HCT116 (cell line): ENCODE measurements at regions not wholly inside any gene's neighbourhood (a gene's known extent, or its start where the extent isn't known, plus 50 kb on each side); places are given as distances from the start of the nearest gene placed in this dataset.

Source experiments
- ATAC-seq: fragments of 200-7000 bp; cut with Tn5 transposase; 2 replicates; pipeline ENCODE4 v1.9.1; 2020; ENCODE audit warnings: mild to moderate bottlenecking, moderate library complexity
- BruUV-seq: library from RNA; stranded (reverse); fragments of 400-500 nt; replicated peaks from 2 replicates; lab custom pipeline; 2021; lab: Mats Ljungman, UMichigan
- CTCF ChIA-PET: fragments of 300-600 bp; sonication (Branson Sonifier 250); formaldehyde crosslinking; loops from one replicate; lab custom pipeline; 2021; ENCODE audit warnings: antibody characterized with exemption; lab: Charles Lee
- POLR2A ChIA-PET: fragments of 300-600, 350-600 bp; sonication (Branson Sonifier 250); formaldehyde crosslinking; loops from one replicate; lab custom pipeline; 2021; ENCODE audit warnings: antibody characterized with exemption; lab: Charles Lee
- RAD21 ChIA-PET, 2 experiments: fragments of 300-600 bp; sonication (Branson Sonifier 250); formaldehyde crosslinking; loops; one replicate each; lab custom pipeline; 2023; ENCODE audit warnings: low total read pairs in 2 of 2; ENCODE audit not compliant: uncharacterized antibody in 2 of 2, unreplicated experiment in 2 of 2, low non-redundant PET in 1 of 2; lab: Charles Lee
- DNase-seq: peaks from one replicate; pipeline ENCODE4 v3.0.0-alpha.2; 2010; ENCODE audit warnings: low read depth, low spot score
- H2AFZ ChIP-seq: fragments of 200-600 bp; shearing (Covaris generic), sonication (generic); 2 replicates; pipeline ENCODE4 v1.6.1; 2017; ENCODE audit warnings: low read depth, mixed run types, mixed read lengths, antibody characterized with exemption, low read length; ENCODE audit not compliant: poor library complexity, severe bottlenecking
- H3K27ac ChIP-seq: 2 replicates; pipeline ENCODE4 v1.5.1; 2012; ENCODE audit warnings: low read depth, low read length
- H3K27me3 ChIP-seq: fragments of 200-600 bp; sonication (generic); 2 replicates; pipeline ENCODE4 v1.6.1; 2016; ENCODE audit warnings: mixed run types, low read length, mixed read lengths; ENCODE audit not compliant: insufficient read depth
- H3K36me3 ChIP-seq, 2 experiments: fragments of 200-500 bp in 1 of 2; fragments of 200-600 bp in 1 of 2; sonication (Bioruptor generic) in 1 of 2; sonication (generic) in 1 of 2; 2 replicates each; pipeline versions ENCODE4 v1.5.1 to v1.6.1; 2014 to 2016; ENCODE audit warnings: low read length in 2 of 2, inconsistent platforms in 1 of 2, mixed read lengths in 1 of 2, mixed run types in 1 of 2; ENCODE audit not compliant: insufficient read depth in 2 of 2, control insufficient read depth in 1 of 2
- H3K4me1 ChIP-seq, 2 experiments: fragments of 200-600 bp in 1 of 2; sonication (generic) in 1 of 2; 2 replicates each; pipeline versions ENCODE4 v1.5.1 to v1.6.1; 2012 to 2017; ENCODE audit warnings: low read length in 2 of 2, inconsistent platforms in 1 of 2, mild to moderate bottlenecking in 1 of 2, mixed read lengths in 1 of 2, mixed run types in 1 of 2, moderate library complexity in 1 of 2; ENCODE audit not compliant: insufficient read depth in 2 of 2, control insufficient read depth in 1 of 2
- H3K4me2 ChIP-seq: fragments of 200-600 bp; sonication (generic); 2 replicates; pipeline ENCODE4 v1.6.1; 2017; ENCODE audit warnings: mixed run types, low read length, mixed read lengths
- H3K4me3 ChIP-seq, 2 experiments: fragments of 200-600 bp in 1 of 2; sonication (generic) in 1 of 2; replicated peaks in 1 of 2; 2 replicates each; pipeline ENCODE4 v1.5.1; 2011 to 2016; ENCODE audit warnings: low read length in 2 of 2, control low read depth in 1 of 2, low read depth in 1 of 2, mild to moderate bottlenecking in 1 of 2, mixed read lengths in 1 of 2, mixed run types in 1 of 2
- H3K79me2 ChIP-seq: fragments of 200-600 bp; sonication (generic); 2 replicates; pipeline ENCODE4 v1.6.1; 2017; ENCODE audit warnings: mild to moderate bottlenecking, mixed run types, low read length, moderate library complexity, mixed read lengths; ENCODE audit not compliant: insufficient read depth
- H3K9ac ChIP-seq: fragments of 200-600 bp; sonication (generic); 2 replicates; pipeline ENCODE4 v1.6.1; 2016; ENCODE audit warnings: low read length, mixed read lengths
- H3K9me2 ChIP-seq: fragments of 200-600 bp; sonication (generic), shearing (Covaris generic); 2 replicates; pipeline ENCODE4 v1.6.1; 2017; ENCODE audit warnings: mixed run types, mild to moderate bottlenecking, moderate library complexity; ENCODE audit not compliant: insufficient read depth
- H3K9me3 ChIP-seq, 2 experiments: fragments of 200-500 bp in 1 of 2; fragments of 200-600 bp in 1 of 2; sonication (Bioruptor generic) in 1 of 2; sonication (generic) in 1 of 2; 2 replicates each; pipeline ENCODE4 v1.6.1; 2014 to 2017; ENCODE audit warnings: low read length in 2 of 2, mixed read lengths in 2 of 2, inconsistent platforms in 1 of 2, low read depth in 1 of 2, mild to moderate bottlenecking in 1 of 2, mixed run types in 1 of 2, moderate library complexity in 1 of 2; ENCODE audit not compliant: control insufficient read depth in 1 of 2, insufficient read depth in 1 of 2
- H4K20me1 ChIP-seq: fragments of 200-600 bp; sonication (generic), shearing (Covaris generic); 2 replicates; pipeline ENCODE4 v1.6.1; 2017; ENCODE audit warnings: mixed run types, mild to moderate bottlenecking, moderate library complexity; ENCODE audit not compliant: insufficient read depth
- ELF1 ChIP-seq: IDR thresholded peaks from 2 replicates; pipeline ENCODE4 v1.6.1; 2012; ENCODE audit warnings: low read depth, borderline replicate concordance
- EZH2phosphoT487 ChIP-seq: fragments of 200-600 bp; IDR thresholded peaks from 2 replicates; pipeline ENCODE4 v1.6.1; 2018; ENCODE audit warnings: antibody characterized with exemption, borderline replicate concordance
- FOSL1 ChIP-seq: IDR thresholded peaks from 2 replicates; pipeline ENCODE4 v1.6.1; 2012; ENCODE audit warnings: low read depth
- RAD21 ChIP-seq: IDR thresholded peaks from 2 replicates; pipeline ENCODE4 v1.6.1; 2012; ENCODE audit warnings: low read depth, mild to moderate bottlenecking
- SIN3A ChIP-seq: IDR thresholded peaks from 2 replicates; pipeline ENCODE4 v1.6.1; 2012; ENCODE audit warnings: low read depth
- SP1 ChIP-seq: IDR thresholded peaks from 2 replicates; pipeline ENCODE4 v1.6.1; 2012; ENCODE audit warnings: low read depth
- TCF7L2 ChIP-seq: IDR thresholded peaks from 2 replicates; pipeline ENCODE4 v1.7.0; 2011; ENCODE audit warnings: borderline replicate concordance, inconsistent platforms; ENCODE audit not compliant: insufficient read depth, insufficient read length; ENCODE audit errors: extremely low read depth
- intact Hi-C: fragments of 100-400 bp; cut with micrococcal nuclease; formaldehyde crosslinking; loops from 2 replicates; pipeline ENCODE4 v1.10.0; 2022
- TF ChIP-seq, protein P1 (sequence below): IDR thresholded peaks from 2 replicates; pipeline ENCODE4 v1.6.1; 2012
- TF ChIP-seq, protein P2 (sequence below): IDR thresholded peaks from 2 replicates; pipeline ENCODE4 v1.6.1; 2012
- TF ChIP-seq, protein P3 (sequence below), 3 experiments: fragments of 200-600 bp in 1 of 3; sonication (generic) in 1 of 3; IDR thresholded peaks in 2 of 3; conservative IDR thresholded peaks in 1 of 3; 2 replicates each; pipeline ENCODE4 v1.5.1; 2012 to 2017; ENCODE audit warnings: low read depth in 2 of 3, low read length in 2 of 3, antibody characterized with exemption in 1 of 3, borderline replicate concordance in 1 of 3, control low read depth in 1 of 3, mild to moderate bottlenecking in 1 of 3, mixed read lengths in 1 of 3, mixed run types in 1 of 3, moderate library complexity in 1 of 3; ENCODE audit not compliant: insufficient read depth in 1 of 3

DNA sequence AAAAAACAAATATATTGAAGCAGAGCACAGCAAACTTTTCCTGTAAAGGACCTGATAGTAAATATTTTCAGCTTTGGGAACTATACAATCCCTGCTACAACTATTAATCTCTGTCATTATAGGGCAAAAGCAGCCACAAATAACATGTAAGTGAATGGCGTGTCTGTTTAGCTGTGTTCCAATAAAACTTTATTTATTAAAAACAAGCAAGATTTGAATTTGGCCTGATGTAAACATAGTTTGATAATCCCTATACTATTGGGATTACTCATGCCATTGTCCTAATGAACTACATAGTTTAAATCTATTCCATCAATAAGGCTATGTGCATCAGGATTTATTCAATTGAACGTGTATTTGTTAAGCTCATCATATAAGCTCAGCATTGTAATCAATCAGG, 286.8 kb upstream of the CNTN6 start (continued):
- TF ChIP-seq EZH2phosphoT487 (no peak), SP1 (no peak)
- TF ChIP-seq, protein P1, sequence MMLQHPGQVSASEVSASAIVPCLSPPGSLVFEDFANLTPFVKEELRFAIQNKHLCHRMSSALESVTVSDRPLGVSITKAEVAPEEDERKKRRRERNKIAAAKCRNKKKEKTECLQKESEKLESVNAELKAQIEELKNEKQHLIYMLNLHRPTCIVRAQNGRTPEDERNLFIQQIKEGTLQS, result no peak

DNA sequence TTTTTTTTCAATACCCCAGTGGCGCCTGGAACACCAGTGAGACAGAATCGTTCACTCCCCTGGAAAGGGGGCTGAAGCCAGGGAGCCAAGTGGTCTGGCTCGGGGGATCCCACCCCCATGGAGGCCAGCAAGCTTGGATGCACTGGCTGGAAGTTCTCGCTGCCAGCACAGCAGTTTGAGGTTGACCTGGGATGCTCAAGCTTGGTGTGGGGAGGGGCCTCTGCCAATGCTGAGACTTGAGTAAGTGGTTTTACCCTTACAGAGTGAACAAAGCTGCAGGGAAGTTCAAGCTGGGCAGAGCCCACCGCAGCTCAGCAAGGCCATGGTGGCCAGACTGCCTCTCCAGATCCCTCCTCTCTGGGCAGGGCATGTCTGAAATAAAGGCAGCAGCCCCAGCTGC, 276.2 kb upstream of the CNTN6 start:
- no peak overlapping the region for H3K27ac ChIP-seq
- no peak overlapping the region for H3K4me2 ChIP-seq
- H2AFZ ChIP-seq, result no peak overlapping the region
- ChIA-PET RAD21 (no interaction called here), POLR2A (no interaction called here), CTCF (no interaction called here)
- ATAC-seq (no peak), DNase-seq (no peak)
- H3K9me3 ChIP-seq, result peaks cover 3 to 6% of the 10 kb centered on the region in 2 experiments; a peak in 2 of 4 replicates
- no peak overlapping the region for H3K4me3 ChIP-seq
- H3K9me2 ChIP-seq, result no peaks in the 10 kb centered on the region
- no peak overlapping the region for H3K9ac ChIP-seq
- H3K4me1 ChIP-seq, result no peaks in the 10 kb centered on the region
- H3K36me3 ChIP-seq, result no peaks in the 10 kb centered on the region
- no peaks in the 10 kb centered on the region for H3K79me2 ChIP-seq
- intact Hi-C loops, result no loop called here
- no peak for TF ChIP-seq TCF7L2
- TF ChIP-seq SIN3A, result no peak
- TF ChIP-seq, protein P2, sequence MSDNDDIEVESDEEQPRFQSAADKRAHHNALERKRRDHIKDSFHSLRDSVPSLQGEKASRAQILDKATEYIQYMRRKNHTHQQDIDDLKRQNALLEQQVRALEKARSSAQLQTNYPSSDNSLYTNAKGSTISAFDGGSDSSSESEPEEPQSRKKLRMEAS, result no peak
- TF ChIP-seq EZH2phosphoT487, result no peak
- TF ChIP-seq ELF1, result no peak
- no peak for TF ChIP-seq FOSL1
- TF ChIP-seq, protein P3, sequence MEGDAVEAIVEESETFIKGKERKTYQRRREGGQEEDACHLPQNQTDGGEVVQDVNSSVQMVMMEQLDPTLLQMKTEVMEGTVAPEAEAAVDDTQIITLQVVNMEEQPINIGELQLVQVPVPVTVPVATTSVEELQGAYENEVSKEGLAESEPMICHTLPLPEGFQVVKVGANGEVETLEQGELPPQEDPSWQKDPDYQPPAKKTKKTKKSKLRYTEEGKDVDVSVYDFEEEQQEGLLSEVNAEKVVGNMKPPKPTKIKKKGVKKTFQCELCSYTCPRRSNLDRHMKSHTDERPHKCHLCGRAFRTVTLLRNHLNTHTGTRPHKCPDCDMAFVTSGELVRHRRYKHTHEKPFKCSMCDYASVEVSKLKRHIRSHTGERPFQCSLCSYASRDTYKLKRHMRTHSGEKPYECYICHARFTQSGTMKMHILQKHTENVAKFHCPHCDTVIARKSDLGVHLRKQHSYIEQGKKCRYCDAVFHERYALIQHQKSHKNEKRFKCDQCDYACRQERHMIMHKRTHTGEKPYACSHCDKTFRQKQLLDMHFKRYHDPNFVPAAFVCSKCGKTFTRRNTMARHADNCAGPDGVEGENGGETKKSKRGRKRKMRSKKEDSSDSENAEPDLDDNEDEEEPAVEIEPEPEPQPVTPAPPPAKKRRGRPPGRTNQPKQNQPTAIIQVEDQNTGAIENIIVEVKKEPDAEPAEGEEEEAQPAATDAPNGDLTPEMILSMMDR (IDR thresholded peaks at IDR 0.05 in 2 of 3, conservative IDR thresholded peaks at IDR 0.05 in 1 of 3; ENCODE audit: borderline replicate concordance in 1 of 3, insufficient read depth in 1 of 3, low read depth in 2 of 3, low read length in 2 of 3), result no peak
- no peak for TF ChIP-seq RAD21
- TF ChIP-seq, all 23 proteins: peak for 0
- no TSS peak for BruUV-seq
- no peaks in the 10 kb centered on the region for H3K27me3 ChIP-seq
- H4K20me1 ChIP-seq, result no peaks in the 10 kb centered on the region
